Mesenchymal stem cell (in vitro differentiated cells and primary cell): ENCODE measurements at regions not wholly inside any gene's neighbourhood (a gene's known extent, or its start where the extent isn't known, plus 50 kb on each side); places are given as distances from the start of the nearest gene placed in this dataset.

ENCODE experiments used
- DNase-seq: peaks from one replicate; pipeline ENCODE4 v3.0.0-alpha.2; 2013
- H2AFZ ChIP-seq: one replicate; pipeline ENCODE4 v1.6.1; 2013; ENCODE audit warnings: low read depth, mild to moderate bottlenecking, control low read depth, inconsistent platforms, low read length, moderate library complexity
- H2AK5ac ChIP-seq: 2 replicates; pipeline ENCODE4 v1.6.1; 2013; ENCODE audit warnings: low read length, moderate library complexity, mild to moderate bottlenecking, inconsistent platforms; ENCODE audit not compliant: severe bottlenecking
- H2BK120ac ChIP-seq: one replicate; pipeline ENCODE4 v1.6.1; 2013; ENCODE audit warnings: low read depth, mild to moderate bottlenecking, inconsistent platforms, low read length, moderate library complexity
- H2BK12ac ChIP-seq, 2 experiments: one replicate each; pipeline ENCODE4 v1.6.1; 2013; ENCODE audit warnings: inconsistent platforms in 2 of 2, low read length in 2 of 2, mild to moderate bottlenecking in 2 of 2, moderate library complexity in 2 of 2, control low read depth in 1 of 2
- H2BK15ac ChIP-seq: one replicate; pipeline ENCODE4 v1.6.1; 2013; ENCODE audit warnings: mild to moderate bottlenecking, low read depth, inconsistent platforms; ENCODE audit not compliant: poor library complexity, severe bottlenecking
- H2BK5ac ChIP-seq: 2 replicates; pipeline ENCODE4 v1.6.1; 2013; ENCODE audit warnings: low read depth, mild to moderate bottlenecking, low read length, control low read depth, inconsistent platforms; ENCODE audit not compliant: poor library complexity, severe bottlenecking
- H3K14ac ChIP-seq, 2 experiments: one replicate each; pipeline ENCODE4 v1.6.1; 2013; ENCODE audit warnings: inconsistent platforms in 2 of 2, low read length in 2 of 2, control low read depth in 1 of 2, mild to moderate bottlenecking in 1 of 2, moderate library complexity in 1 of 2
- H3K18ac ChIP-seq, 2 experiments: one replicate each; pipeline ENCODE4 v1.6.1; 2013; ENCODE audit warnings: inconsistent platforms in 2 of 2, low read length in 2 of 2, control low read depth in 1 of 2, low read depth in 1 of 2, mild to moderate bottlenecking in 1 of 2
- H3K23ac ChIP-seq, 2 experiments: one replicate each; pipeline ENCODE4 v1.6.1; 2013; ENCODE audit warnings: inconsistent platforms in 2 of 2, low read length in 2 of 2, mild to moderate bottlenecking in 2 of 2, moderate library complexity in 2 of 2, control low read depth in 1 of 2
- H3K27ac ChIP-seq: 2 replicates; pipeline ENCODE4 v1.5.1; 2013; ENCODE audit warnings: mild to moderate bottlenecking, moderate library complexity, low read length, control low read depth, inconsistent platforms; ENCODE audit not compliant: poor library complexity, severe bottlenecking
- H3K27me3 ChIP-seq, 2 experiments: 2 replicates each; pipeline versions ENCODE4 v1.6.1 to v1.7.0; 2013; ENCODE audit warnings: low read length in 2 of 2, mild to moderate bottlenecking in 2 of 2, moderate library complexity in 2 of 2, control low read depth in 1 of 2, inconsistent platforms in 1 of 2; ENCODE audit not compliant: control insufficient read depth in 1 of 2, insufficient read depth in 1 of 2
- H3K36me3 ChIP-seq, 2 experiments: 2 replicates each; pipeline versions ENCODE4 v1.6.1 to v1.7.0; 2013; ENCODE audit warnings: low read length in 2 of 2, control low read depth in 1 of 2, inconsistent platforms in 1 of 2, low read depth in 1 of 2, mild to moderate bottlenecking in 1 of 2; ENCODE audit not compliant: insufficient read depth in 2 of 2, control insufficient read depth in 1 of 2
- H3K4ac ChIP-seq, 2 experiments: one replicate each; pipeline ENCODE4 v1.6.1; 2013; ENCODE audit warnings: inconsistent platforms in 2 of 2, low read length in 2 of 2, mild to moderate bottlenecking in 2 of 2, moderate library complexity in 2 of 2, control low read depth in 1 of 2, low read depth in 1 of 2
- H3K4me1 ChIP-seq: 2 replicates; pipeline ENCODE4 v1.6.1; 2013; ENCODE audit warnings: low read depth, low read length, control low read depth; ENCODE audit not compliant: control insufficient read depth, insufficient read depth
- H3K4me2 ChIP-seq: 2 replicates; pipeline ENCODE4 v1.6.1; 2013; ENCODE audit warnings: low read length, mild to moderate bottlenecking, inconsistent platforms; ENCODE audit not compliant: poor library complexity, severe bottlenecking
- H3K4me3 ChIP-seq, 2 experiments: 2 replicates each; pipeline versions ENCODE4 v1.5.1 to v1.7.0; 2013; ENCODE audit warnings: low read length in 2 of 2, mild to moderate bottlenecking in 2 of 2, control low read depth in 1 of 2, low read depth in 1 of 2; ENCODE audit not compliant: insufficient read depth in 1 of 2
- H3K79me1 ChIP-seq: replicated peaks from 2 replicates; pipeline ENCODE4 v1.6.1; 2013; ENCODE audit warnings: mild to moderate bottlenecking, control low read depth, low read length, inconsistent platforms; ENCODE audit not compliant: poor library complexity, severe bottlenecking
- H3K9ac ChIP-seq: 2 replicates; pipeline ENCODE4 v1.7.0; 2013; ENCODE audit warnings: mild to moderate bottlenecking, low read length, moderate library complexity
- H3K9me3 ChIP-seq: 2 replicates; pipeline ENCODE4 v1.7.0; 2013; ENCODE audit warnings: mild to moderate bottlenecking, low read length; ENCODE audit not compliant: control insufficient read depth
- H4K8ac ChIP-seq: one replicate; pipeline ENCODE4 v1.6.1; 2013; ENCODE audit warnings: inconsistent platforms, mild to moderate bottlenecking, low read length, moderate library complexity
- H4K91ac ChIP-seq: one replicate; pipeline ENCODE4 v1.6.1; 2013; ENCODE audit warnings: mild to moderate bottlenecking, low read length, inconsistent platforms
- WGBS: methylation state at CpG from one replicate; pipeline ENCODE4 v1.1.7; 2013; ENCODE audit warnings: mixed read lengths; 5-methylcytosine and 5-hydroxymethylcytosine counted together

DNA sequence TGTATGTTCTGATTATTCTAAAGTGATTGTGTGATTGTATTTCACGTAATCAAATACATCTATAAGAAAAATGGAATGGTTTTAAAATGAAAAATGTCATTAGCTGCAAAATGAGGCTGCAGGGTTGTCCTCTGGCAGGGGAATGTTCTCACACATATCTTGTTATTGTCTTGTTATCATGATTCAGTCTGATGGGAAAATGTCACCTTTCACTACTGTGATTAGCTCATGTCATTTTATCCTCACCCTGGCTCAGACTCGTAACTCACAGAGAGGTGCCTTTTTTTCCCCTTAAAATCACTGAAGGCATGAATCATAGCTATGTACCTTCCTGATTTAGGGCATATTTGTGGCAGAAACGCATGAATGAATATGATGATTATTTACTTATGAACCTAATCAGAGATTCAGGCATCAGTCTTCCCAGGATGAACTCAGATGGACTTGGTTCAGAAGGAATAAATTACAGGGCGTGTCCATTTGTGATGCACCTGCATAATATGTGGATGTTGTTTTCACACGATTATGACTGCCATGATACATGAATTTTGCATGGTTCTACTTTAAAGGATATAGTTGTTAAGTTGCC lies 1339.2 kb downstream of the AACS start:
- Histone ChIP-seq H2BK15ac (no peak overlapping the region), H2AFZ (no peak overlapping the region), H3K9me3 (peaks cover 6% of the 10 kb centered on the region), H3K14ac (no peak overlapping the region), H2BK5ac (no peak overlapping the region), H3K4me2 (no peak overlapping the region), H3K9ac (no peak overlapping the region), H3K4me1 (no peaks in the 10 kb centered on the region), H3K4me3 (no peak overlapping the region), H2AK5ac (no peak overlapping the region), H3K18ac (no peak overlapping the region), H2BK12ac (no peak overlapping the region), H4K8ac (no peak overlapping the region), H3K23ac (no peak overlapping the region), H3K79me1 (no peaks in the 10 kb centered on the region), H3K27ac (no peak overlapping the region), H3K4ac (no peak overlapping the region), H3K27me3 (no peaks in the 10 kb centered on the region), H4K91ac (no peak overlapping the region), H3K36me3 (no peaks in the 10 kb centered on the region), H2BK120ac (no peak overlapping the region)
- DNase-seq: no peak
- 72% methylated on average over 4 of the region's 5 CpGs for WGBS

DNA sequence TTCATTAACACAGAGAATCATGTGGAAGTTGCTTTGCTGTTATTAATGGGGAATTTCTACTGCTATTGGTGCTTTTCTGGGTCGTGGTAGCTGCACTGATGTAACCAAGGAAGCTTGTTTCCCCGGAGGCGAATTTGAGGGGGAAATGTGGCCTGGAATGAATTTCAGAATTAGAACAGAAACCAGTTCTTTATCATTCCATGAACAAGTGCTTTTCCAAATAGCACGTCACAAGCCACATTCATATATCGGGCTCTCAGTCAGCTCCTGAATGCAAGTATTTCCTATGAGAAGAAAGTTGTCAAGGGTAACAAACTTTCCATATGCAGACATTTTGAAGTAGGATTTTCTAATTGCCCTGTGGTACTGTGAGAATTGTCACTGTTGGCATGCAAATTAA lies 1353.2 kb downstream of the AACS start:
- no peak for DNase-seq
- Histone ChIP-seq H3K36me3 (no peaks in the 10 kb centered on the region), H2BK5ac (no peak overlapping the region), H3K4me2 (no peak overlapping the region), H3K9me3 (peaks cover 10% of the 10 kb centered on the region), H2BK120ac (no peak overlapping the region), H3K79me1 (no peaks in the 10 kb centered on the region), H3K14ac (no peak overlapping the region), H3K23ac (no peak overlapping the region), H2AFZ (no peak overlapping the region), H2AK5ac (no peak overlapping the region), H3K4me3 (no peak overlapping the region), H3K27ac (no peak overlapping the region), H2BK15ac (no peak overlapping the region), H3K9ac (no peak overlapping the region), H2BK12ac (no peak overlapping the region), H3K27me3 (no peaks in the 10 kb centered on the region), H3K4ac (no peak overlapping the region), H4K8ac (no peak overlapping the region), H3K4me1 (no peaks in the 10 kb centered on the region), H3K18ac (no peak overlapping the region), H4K91ac (no peak overlapping the region)
- 63% methylated on average over 2 of the region's 5 CpGs for WGBS

GRCh38 chr12:126419131-126419530 lies 1353.9 kb downstream of the AACS start:
- Histone ChIP-seq H3K18ac (no peak overlapping the region), H2BK120ac (no peak overlapping the region), H4K8ac (no peak overlapping the region), H2BK12ac (no peak overlapping the region), H2BK5ac (no peak overlapping the region), H2AFZ (no peak overlapping the region), H3K9ac (no peak overlapping the region), H3K4me1 (no peaks in the 10 kb centered on the region), H2AK5ac (no peak overlapping the region), H3K9me3 (peaks cover 9% of the 10 kb centered on the region), H3K23ac (no peak overlapping the region), H4K91ac (no peak overlapping the region), H3K79me1 (no peaks in the 10 kb centered on the region), H3K4me3 (no peak overlapping the region), H2BK15ac (no peak overlapping the region), H3K14ac (no peak overlapping the region), H3K4me2 (no peak overlapping the region), H3K36me3 (no peaks in the 10 kb centered on the region), H3K27me3 (no peaks in the 10 kb centered on the region), H3K4ac (no peak overlapping the region), H3K27ac (no peak overlapping the region)
- 28% methylated on average over 2 of the region's 2 CpGs for WGBS
- DNase-seq: no peak

- Histone ChIP-seq H4K8ac (no peak overlapping the region), H3K4ac (no peak overlapping the region), H2BK120ac (no peak overlapping the region), H3K4me3 (no peak overlapping the region), H3K27ac (no peak overlapping the region), H3K9ac (no peak overlapping the region), H3K27me3 (no peaks in the 10 kb centered on the region), H2BK12ac (no peak overlapping the region), H3K23ac (no peak overlapping the region), H4K91ac (no peak overlapping the region), H2AFZ (no peak overlapping the region), H3K14ac (no peak overlapping the region), H2BK15ac (no peak overlapping the region), H3K36me3 (no peaks in the 10 kb centered on the region), H2BK5ac (no peak overlapping the region), H3K4me1 (no peaks in the 10 kb centered on the region), H3K9me3 (no peaks in the 10 kb centered on the region), H3K18ac (no peak overlapping the region), H3K4me2 (no peak overlapping the region), H3K79me1 (no peaks in the 10 kb centered on the region), H2AK5ac (no peak overlapping the region)
- DNase-seq: no peak
- WGBS: 72% methylated on average over 2 of the region's 3 CpGs
These were observed 1359.5 kb downstream of the AACS start for GRCh38 chr12:126424696-126425095.
